HG03175 (cell line): ENCODE measurements at regions not wholly inside any gene's neighbourhood (a gene's known extent, or its start where the extent isn't known, plus 50 kb on each side); places are given as distances from the start of the nearest gene placed in this dataset.

Experiments
- ATAC-seq: cut with Tn5 transposase; IDR thresholded peaks from one replicate; pipeline ENCODE4 v1.9.1; 2021; ENCODE audit warnings: mild to moderate bottlenecking, moderate library complexity; ENCODE audit not compliant: unreplicated experiment

DNA sequence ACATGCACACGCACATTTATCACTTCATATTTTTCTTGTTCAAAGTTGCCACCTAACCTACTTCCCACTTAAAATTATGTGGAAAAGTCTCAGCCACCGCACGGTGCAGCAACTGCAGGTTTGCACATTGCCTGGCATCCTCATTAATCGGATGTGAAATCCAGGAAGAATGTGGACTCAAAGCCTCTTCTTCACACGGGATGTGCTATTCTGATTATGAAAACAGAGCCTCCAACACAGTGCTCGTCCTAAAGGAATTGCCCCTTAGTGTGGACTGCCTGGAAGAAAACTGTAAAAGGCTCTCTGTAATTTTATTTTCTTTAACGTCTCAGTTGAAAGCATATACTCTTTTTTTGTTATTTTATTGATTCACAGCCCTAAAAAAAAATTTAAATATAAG, 1303.5 kb downstream of the EFNB2 start:
- ATAC-seq = no peak

DNA sequence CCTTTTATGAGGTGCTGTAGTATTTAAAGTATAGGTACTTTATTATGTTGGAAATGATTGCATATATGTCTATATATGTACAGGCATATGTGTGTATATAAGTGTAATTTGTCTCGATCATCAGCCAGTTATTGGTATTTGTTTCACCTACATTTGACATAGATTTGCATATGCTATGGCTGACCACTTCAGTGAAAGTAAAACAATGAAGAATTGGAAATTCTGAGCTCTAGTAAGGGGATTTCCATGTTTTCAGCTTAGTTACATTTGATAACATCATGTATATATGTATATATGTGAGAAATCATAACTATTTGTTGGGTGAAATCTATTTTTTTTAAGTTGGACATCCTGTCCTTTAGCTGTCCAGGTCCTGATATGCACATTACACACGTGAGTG, 1303.9 kb downstream of the EFNB2 start:
- no peak for ATAC-seq

DNA sequence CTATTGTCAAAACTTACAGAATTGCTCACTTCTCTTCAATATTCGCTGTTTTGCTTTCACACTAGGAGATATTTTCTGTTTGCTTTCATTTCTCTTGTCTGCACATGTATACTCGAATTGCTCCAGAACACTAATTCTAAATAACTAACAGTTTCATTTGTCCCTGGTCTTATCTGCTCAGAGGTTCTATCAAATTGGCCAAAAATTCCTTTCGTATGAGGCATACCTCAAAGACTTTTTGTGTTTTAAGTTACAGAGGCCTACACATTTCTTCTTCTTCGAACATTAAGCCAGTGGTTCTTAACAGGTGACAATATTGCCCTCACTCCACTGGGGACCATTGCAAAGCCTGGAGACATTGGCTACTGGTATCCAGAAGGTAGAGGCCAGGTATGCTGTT, 1314.6 kb downstream of the EFNB2 start:
- ATAC-seq = no peak

DNA sequence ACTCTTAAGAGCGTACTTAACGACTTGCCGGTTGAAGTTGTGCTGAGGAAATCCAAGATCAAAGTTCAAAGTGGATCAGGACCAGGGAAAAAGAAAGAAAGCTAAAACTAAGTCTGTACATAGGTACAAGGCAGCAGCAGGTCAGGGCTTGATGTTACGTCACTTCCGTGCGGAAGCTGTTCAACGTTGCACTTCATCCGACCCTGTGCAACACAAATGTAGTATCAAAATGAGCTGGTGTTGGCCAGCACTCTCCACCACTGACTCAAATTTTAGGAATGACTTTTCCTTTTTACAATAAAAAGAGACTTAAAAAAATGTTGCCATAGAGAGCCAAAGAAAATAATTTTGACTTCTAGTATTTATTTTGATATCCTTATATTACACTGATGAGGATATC, 1315.4 kb downstream of the EFNB2 start:
- no peak for ATAC-seq

DNA sequence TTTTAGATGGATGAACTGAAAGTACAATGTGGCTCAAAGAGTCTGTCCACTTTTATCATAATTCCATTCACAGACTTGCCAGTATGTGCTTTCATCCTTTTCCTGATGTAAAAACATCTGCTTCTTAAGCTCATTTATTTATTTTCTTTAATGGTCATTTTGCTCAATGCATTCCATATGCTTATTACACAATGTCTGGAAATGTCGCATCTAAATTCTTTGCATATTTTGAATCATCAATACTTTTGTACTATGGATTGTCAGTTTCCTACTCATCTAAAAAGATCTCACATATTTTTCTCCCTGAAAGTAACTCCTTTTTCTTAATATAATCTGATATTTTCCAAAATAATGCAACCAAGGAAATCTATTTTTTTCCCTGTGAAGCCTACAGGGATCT, 1315.8 kb downstream of the EFNB2 start:
- ATAC-seq = no peak

DNA sequence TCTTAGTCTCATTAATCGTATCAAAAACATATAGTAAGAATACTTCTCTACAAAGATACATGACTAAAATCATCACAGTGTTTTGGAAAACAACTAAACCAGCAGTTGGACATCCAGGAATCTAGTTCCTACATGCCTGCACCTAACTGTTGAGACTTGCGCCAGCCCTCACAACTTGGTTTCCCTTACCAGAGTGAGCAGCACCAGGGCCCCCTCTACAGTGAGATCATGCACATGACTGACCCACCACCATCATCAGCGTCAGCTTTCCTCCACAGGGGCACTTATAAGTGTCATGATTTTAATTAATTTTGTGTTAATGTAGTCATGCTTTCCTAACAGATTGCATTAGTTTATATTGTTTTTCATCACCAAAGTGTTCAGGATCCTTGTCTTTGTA, 1322.0 kb downstream of the EFNB2 start:
- ATAC-seq = no peak

DNA sequence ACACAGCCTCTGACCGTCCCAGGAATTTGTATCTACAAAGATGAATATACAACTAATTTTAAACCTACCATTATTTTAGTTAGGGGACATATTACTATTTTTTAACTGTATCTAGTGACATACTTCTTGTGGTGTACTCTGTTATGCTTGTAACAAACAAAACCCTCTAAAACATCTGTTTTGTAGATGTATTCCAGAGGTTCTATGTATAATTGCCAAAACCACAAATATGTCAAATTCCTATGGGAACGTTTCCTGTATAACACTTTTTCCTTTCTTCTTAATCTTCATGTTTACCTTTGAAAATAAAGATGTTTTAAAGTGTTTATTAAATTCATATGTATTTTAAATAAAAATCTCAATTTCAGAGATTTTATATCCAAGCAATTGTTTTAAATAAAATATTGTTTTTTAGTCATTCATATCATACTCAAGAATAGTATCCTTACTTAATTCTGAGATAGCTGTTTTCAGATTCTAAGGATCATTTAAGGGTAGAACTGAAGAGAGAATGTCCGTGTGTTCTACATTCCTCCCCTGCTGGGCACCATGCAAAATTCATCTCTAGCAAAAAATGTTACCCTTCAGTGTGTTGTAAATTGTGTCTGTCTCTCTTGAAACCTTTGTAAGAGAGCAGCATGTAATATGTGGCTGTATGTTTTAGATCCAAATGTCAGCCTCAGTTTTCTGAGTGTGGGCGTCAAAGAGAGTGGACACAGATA, 1327.7 kb downstream of the EFNB2 start:
- no peak for ATAC-seq

DNA sequence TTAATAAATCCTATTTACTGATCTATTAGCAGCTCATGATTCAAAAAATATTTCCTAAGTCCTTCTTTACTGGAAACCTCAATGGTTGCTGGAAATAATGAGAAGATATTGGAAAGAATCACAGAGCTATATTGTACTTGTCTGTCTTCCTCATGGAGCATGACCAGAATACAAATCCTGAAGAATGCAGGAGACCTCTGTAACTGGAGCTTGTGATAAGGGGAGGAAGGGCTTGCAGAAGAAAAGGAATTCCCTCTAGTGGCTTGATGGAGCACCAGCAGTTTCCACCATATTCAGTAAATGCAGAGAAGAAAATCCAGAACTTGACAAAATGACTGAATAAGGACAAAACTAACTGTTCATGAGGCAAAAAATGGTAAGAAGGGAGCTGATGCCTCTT, 1333.1 kb downstream of the EFNB2 start:
- no peak for ATAC-seq

DNA sequence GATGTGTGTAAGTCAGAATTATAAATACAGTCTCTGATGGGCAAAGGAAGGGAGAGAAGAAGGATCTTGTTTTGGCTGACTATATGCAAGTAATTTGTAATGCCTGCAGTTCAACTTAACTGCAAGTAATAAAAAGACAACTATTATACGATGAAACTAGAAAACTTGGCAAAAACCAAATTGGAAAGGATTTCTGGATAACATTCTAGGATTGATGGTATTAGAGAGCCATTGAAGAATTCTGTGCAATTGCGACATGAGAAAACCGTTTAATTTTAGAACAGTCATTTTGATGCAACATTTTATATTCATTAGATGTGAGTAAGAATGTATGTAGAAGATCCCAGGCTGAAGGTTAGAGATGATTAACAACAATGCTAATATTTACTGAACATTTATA, 1334.1 kb downstream of the EFNB2 start:
- ATAC-seq = no peak

DNA sequence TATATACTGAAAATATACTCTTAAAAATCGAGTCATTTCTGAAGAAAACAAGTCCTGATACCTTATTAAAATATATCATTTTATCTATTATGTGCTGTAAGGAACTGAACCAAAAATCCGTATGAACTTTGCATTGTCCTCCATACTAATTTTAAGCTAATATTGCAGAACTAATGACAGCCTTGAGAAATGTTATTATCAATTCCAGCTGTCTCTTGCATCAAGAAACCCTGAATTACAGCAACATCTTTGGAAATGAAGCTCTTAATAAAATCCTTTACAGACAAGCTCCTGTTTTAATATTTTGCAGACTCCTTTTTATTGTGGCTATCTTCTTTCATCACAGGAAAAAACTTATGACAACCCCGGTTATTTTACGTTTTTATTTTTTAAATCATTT, 1335.3 kb downstream of the EFNB2 start:
- no peak for ATAC-seq

DNA sequence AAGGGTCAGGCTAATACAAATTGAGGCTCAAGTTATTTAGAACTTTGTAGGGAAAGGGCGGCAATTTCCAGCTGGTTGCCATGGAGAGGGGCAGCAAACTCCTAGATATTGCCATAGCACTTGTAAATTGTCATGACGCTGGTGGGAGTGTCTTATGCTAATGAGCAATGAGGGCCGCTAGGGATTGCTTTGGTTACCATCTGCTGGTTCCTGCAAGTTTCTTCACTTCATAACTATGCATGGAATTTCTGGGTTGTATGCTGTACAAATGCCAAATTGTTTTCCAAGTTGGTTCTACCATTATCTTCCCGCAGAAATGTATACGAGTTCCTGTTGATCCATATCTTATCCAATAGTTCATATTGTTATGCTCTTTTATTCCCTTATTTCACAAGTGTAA, 1339.4 kb downstream of the EFNB2 start:
- no peak for ATAC-seq

DNA sequence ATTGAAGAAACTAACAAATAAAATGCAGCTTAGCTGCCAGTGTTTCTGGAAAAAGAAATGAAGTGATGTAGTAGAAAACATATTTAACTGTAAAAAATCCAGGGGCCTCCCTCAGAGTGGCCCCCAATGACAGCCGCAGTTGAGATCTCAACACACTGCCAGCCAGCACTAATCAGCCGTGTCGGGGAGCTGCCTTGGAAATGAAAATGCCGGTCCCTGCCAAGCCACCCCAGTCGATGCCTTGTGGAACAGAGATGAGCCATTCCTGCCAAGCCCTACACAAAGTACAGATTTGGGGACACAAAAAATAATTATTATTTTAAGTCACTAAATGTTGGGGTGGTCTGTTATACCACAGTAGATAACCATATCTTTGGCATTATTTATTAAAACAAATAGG, 1342.4 kb downstream of the EFNB2 start:
- no peak for ATAC-seq

DNA sequence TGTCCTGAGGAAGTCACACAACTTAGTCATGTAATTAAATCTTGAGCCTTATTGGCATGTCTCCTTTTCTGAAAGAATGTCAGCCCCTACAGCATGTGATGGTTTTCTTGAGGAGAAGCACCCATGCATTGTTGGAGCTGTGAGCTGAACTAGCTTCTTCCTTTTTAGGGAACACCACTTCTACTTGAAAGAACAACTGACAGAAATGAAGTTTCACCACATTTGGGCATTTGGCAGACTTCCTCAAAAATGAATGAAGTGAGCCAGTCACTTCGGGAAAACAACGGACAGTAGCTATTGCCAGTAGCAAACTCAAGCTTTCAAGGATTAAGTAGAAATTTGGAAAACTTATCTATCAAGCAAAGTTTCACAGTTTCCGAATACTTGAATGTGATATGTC, 1351.3 kb downstream of the EFNB2 start:
- no peak for ATAC-seq

DNA sequence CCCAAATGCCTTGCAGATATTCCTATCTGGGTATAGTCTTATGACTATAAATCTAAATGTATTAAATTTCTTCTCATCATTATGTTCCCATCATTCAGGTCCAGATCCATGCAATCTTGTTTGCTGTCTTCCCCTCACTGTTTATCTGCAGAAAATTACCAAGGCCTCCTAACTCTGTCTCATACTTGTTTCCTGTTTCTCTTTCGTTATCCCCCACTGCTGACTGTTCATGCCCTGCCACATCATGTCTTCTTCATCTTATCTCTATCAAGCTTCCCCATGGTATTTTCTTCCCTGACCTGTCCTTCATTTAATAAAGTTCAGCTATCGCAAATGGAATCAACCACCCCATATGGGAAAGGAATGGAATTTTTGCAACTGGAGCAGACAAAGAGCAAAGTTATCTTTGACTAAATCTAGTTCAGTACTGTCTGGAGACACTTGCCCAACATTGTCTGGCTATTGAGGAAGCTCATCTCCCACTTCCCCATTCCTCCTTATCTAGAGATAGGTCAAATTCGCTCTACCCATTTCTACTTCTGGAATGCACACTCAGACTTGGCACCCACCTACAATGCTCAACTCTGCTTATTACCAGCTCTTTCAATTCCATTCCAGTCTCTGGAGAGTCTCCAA, 1358.1 kb downstream of the EFNB2 start:
- ATAC-seq = peak; percentile 50

DNA sequence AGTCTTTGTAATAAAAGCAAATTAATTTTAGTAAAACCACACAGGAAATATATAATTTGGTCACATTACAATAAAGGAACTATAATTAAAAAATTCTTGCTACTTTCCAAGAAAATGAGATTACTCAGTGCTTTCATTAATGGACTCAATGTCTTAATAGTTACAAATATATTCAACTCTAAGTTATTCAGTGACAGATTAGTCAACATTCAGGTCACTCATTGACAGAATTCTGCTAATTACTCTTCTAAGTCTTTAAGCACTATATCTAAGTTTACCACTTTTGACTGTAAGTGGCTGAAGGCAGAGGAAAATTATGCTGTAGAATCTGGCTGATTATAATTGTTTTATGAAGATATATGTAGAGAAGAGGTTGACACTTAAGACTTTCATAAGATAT, 1365.0 kb downstream of the EFNB2 start:
- no peak for ATAC-seq

DNA sequence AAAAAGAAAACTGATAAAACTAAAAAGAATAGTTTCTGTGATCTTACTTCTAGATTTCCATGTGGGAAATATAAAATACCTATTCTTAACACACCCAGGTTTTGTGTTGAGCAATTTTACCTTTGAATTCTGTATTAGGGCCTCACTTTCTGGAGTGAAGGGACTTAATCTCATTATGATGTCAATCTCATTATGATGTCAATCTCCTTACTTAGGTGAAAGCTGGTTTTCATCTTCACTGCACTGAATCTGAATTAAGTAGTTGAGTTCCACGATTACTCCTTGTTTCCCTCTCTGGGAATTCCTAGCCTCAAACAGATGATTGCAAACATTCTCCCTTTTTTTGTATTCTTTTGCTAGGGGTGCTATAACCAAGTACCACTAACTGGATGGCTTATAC, 1367.2 kb downstream of the EFNB2 start:
- ATAC-seq = no peak

DNA sequence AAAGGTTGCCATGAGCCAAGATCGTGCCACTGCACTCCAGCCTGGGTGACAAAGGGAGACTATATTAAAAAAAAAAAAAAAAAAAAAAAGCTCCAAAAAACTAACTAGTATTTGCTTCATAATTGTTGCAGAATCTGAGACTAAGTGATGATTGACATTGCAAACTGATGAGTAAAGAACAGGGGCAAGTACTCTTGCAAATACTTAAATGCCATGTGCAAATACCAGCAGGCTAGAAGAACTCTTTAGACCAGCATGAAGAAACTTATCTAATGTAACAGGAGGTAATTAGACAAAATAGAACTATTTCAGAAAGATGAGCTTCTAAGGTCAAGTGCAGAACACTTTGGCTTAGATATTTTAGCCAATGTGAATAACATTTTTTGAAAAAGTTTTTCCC, 1368.1 kb downstream of the EFNB2 start:
- ATAC-seq = no peak

DNA sequence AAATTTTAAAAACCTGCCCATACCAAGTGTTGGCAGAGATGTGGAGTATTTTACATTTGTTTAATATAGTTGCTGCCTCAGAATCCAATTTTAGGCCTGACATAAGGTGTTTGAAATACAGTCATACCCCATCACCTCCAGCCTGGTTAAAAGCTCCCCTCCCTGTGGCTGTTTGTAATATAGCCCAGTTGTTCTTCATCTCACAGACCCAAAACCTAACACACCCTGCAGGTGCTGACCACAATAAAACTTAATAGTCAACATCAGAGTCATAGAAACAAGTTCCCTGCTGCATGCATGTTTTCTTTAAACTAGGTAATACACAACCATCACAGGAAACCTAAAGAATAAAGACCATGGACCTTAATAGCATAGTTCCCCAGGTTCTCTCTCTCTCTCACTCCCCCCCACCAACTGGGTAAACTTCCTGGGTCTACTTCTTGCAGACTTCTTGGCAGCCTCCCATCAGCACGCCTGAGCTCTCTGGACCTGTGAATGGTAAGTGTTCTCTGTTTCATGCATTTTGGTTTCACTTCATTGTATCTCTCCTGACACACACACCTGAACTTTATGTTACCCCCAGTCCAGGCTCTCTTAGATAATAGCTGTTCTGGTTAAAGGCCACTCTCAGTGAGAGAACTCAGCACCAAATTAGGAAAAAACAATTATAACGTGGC, 1369.9 kb downstream of the EFNB2 start:
- ATAC-seq = peak; percentile 78

DNA sequence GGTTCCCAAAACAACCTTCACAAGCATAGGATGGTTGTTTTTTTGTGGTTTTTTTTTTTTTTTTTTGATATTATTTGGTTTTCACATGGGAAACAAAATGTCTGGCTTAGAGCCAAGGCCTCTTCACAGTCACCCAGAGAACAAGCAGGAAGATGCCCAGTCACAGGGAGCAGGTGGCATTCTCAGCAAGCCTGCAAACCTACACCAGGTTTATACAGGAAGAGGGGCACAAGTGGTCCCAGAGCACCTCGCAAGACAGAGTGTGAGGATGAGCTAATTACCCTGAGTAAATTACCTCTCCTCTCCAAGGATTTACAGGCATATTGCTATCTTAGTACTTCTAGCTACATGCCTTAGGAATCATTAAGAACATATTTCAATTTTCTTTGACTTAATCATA, 1375.6 kb downstream of the EFNB2 start:
- no peak for ATAC-seq

DNA sequence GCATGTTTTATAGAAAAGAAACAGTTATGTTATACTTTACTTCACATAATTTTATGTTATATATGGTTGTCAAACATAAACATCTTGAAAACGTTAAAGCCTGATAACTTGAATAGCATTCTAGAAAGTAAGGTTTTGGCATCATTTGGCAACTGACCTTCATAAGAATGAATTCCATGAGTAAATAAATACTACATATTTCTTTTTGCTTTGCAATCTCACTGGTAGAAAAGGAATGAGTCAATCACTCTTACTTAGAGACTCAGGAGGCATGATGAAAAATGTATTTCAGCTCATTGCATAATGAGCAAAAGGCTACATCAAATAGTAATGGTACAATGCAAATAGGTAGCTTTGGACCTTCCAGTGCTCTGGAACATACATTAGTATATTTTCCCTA, 1381.9 kb downstream of the EFNB2 start:
- ATAC-seq = no peak

DNA sequence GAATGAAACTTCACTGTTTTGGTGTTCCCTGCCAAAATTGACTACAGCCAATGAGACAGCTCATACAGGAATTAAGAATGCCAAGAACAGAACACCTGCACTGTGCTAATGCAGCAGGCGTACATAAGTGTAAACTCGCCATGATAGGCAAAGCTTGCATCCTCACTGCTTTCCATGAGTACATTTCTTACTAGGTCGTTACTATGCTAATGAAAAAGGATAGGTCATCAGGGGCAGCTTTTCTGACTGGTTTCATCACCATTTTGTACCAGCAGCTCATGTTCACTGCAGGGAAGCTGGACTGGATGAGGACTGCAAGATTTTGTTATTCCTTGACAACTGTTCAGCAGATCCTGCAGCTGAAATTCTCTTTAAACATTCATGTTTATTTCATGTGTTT, 1383.8 kb downstream of the EFNB2 start:
- ATAC-seq = no peak

DNA sequence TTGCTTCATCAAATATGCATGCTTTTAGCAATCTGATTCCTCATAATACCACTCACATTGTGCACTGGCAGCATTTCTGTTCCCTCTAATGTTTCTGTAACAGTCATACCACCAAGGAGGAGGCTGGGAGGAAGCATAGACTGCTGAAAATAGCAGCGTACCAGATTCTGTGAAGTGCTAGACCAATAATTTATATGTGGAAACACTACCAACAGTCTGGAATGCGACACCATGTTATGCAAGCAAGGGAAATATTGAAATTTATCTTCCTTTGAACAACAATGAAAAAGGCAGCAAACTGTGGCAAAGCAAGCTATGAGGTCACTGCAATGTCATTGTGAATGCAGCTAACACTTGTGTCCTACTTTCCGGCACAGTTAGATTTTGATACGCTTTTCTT, 1388.0 kb downstream of the EFNB2 start:
- ATAC-seq = no peak
